Hematopoietic multipotent progenitor cell treated with erythropoietin and hydrocortisone succinate and interleukin-3 and kit ligand, for 6 days (in vitro differentiated cells): ENCODE measurements at regions not wholly inside any gene's neighbourhood (a gene's known extent, or its start where the extent isn't known, plus 50 kb on each side); places are given as distances from the start of the nearest gene placed in this dataset.

ENCODE experiments used
- DNase-seq: peaks from one replicate; pipeline ENCODE4 v3.0.0-alpha.2; 2015

DNA sequence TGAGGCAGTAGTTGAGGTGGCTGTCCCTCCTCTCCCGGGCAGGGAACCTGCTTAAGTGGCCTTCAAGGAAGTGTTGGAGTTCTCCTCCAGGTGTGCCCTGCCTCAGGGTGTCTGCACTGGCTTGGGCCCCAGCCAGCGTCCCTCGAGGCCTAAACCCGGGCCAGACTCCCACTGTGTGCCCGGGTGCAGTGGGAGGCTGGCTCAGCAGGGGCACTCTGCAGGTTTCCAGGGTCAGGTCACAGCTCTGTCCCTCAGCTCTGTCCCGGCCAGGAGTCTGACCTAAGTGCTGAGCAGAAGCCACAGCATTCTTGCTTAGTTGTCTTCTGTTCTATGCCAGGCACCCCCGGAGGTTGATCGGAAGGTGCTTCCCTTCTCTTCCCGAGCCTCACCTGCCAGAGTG is 69.0 kb upstream of the OTOS start:
- DNase-seq, result no peak

DNA sequence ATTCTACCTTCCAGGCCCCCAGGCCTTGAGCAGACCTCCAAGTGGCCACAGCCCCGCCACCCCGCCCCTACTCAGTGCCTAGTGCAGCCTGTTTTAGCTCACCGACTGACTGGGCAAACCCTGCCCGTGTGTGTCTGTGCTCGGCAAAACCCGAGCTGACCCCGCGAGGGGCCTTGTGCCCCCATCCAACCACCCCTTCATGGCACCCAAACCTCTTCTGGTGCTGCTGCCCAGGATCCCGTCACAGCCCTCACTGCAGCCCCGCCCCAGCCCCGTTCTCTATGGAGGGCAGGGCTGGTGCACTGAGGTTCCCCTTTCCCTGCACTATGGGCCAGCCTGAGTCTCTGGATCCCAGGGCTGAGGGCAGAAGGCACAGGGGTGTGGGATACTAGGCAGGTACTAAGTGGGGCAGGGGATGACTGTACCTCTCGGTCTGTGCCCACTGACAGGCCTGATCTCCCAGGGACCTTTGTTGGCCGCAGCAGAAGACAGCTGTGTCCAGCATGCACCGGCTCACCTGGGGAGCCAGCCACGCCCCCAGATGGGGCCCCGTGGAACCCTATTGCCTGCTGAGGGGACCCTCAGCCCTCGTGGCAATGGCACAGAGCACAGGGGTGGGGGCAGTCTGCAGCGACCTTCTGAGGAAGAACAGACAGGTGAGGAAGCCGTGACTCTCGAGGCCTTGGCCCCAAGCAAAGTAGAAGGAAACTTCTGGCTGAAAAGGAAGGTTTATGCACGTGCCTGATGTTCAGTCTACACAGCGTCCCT is 69.9 kb upstream of the OTOS start:
- no peak for DNase-seq

DNA sequence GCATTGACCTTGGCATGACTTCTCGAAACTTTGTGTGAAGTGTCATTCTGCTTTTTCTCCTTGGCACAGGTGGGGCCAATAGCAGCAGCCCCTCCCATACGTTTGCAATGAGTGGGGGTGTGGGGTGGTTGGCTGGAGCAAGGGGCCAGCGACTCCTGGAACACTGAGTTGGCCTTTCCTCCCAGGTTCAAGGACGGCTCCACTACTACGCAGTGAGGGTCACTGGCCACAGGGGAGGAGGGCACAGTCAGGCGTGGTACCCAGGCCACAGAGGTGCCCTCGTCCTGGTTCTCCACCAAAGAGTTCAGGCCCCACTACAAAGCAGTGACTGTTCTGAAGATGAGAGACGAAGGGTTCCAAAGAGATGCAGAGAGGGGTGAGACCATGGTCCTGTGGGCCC is 70.6 kb upstream of the OTOS start:
- DNase-seq, result no peak

DNA sequence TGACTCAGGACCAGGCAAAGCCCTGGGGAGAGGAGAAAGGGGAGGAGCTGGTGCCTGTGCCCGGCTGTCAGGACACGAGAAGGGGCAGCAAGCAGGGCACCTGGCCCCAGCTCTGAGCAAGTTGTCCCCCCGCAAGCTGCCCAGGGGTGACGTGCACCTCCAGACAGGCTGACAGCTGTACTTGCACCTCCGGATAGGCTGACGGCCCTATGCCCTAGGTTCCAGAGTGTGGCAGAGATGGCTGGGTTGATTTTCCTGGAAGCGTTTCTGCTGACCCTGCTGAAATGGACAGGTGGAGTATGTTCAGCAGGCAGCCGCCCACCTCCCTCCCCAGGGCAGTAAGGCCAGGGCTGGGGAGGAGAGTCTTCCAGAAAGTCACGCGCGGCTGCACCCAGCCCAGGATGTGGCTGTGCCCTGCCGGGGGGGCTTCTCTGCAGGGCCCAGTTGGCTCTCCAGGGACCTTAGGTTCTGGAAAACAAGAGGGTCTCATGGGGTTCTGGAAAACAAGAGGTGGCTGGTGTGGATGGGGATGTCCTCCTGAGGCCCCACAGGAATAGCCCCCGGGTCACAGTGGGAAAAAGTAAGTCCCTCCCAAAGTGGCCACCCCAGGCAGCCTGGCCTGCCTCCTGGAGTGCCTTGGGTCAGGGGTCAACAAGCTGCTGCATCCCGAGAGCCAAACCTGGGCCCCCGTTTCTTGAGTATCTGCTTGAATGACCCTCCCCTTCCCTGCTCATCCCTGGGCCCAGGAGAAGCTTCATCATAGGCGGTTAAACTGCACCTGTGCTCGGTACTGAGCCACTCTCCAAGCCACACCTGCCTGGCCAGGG is 71.4 kb upstream of the OTOS start:
- DNase-seq, result no peak

DNA sequence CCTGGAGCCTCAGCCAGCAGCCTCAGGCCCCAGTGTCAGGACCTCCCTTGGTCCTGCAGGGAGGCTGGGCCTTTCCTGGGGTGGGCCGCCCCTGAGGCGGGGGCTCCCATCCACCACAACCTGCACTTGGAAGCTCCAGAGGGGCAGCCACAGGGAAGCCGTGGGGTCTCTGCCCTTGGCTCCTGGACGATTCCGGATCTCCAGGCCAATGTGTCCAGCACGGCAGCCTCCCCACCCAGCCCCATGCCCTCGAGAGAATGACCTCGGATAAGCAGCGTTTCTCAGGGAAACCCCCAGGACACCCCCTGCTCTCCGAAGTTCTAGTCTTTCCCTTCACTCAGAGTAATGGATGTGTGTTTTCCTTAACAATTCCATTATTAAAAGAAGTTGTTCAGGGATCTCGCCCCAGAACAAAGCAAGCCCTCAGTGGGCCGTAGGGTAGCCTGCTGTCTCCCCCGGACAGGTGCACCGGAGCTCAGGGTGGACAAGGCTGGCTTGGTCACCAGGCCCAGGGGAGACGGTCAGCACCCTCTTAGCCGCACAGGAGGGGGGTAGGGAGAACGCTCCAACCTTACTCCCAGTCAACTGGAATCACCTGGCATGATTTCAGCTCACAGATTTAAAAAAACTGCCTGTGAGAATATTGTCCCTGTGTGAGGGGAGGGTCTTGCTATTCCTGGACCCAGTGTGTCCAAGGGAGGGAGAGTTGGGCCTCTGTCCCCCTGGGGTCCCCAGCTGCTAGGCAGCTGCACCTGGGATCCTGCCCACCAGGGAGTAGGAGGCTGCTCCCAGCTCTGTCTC is 72.2 kb upstream of the OTOS start:
- no peak for DNase-seq

DNA sequence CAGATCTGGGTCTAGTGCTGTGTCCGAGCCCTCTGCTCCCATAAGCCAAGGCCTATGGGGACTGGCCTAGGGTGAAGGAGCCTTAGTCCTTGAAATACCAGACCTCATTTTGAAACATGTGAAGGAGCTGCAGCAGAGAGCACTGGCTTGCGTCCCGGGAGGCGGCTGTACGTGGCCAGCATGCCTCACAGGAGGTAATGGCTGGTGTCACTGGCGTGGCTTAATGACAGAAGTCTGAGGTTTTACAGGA is 72.7 kb upstream of the OTOS start:
- no peak for DNase-seq

DNA sequence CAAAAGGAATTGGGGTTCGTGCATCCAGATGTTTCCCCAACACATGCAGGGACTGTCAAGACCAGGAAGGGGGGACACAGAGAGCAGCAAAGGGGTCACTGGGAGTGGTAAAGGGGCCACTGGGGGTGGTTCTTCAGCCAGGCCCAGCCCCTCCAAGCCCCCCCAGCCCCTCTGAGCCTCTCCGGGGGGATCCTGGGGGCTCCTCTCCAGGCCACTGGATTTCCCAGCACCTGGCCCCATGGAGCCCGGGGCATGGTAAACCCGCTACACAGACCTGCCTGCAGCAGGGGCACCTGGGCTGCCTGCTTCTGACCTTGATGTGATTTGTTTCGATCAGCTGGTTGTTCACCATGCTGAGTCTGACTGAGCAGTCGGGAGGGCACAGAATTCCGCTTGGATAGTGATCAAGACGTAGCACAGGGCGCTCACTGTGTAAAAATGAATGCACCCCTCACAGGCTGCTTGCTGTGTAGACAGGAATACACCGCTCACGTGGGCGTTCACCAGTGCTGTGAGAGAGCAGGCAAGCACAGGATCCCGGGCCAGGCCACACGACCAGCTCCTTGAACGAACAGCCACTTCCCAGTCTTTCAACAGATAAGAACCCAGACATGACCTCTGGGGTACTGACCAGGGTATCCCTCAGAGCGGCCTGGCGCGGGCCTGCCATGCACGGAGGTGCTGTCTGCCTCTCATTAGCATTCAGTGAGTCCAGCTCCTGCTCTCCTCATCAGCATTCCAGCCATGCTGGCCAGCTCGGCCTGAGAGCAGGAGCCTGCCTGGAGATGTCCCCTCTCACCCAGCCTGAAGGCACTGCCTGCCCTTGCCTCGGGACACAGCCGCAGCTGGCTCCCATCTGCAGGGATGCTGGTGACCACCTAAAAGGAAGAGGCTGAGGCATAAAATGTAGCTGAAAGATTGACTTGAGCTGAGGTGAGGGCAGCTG is 73.3 kb upstream of the OTOS start:
- no peak for DNase-seq

DNA sequence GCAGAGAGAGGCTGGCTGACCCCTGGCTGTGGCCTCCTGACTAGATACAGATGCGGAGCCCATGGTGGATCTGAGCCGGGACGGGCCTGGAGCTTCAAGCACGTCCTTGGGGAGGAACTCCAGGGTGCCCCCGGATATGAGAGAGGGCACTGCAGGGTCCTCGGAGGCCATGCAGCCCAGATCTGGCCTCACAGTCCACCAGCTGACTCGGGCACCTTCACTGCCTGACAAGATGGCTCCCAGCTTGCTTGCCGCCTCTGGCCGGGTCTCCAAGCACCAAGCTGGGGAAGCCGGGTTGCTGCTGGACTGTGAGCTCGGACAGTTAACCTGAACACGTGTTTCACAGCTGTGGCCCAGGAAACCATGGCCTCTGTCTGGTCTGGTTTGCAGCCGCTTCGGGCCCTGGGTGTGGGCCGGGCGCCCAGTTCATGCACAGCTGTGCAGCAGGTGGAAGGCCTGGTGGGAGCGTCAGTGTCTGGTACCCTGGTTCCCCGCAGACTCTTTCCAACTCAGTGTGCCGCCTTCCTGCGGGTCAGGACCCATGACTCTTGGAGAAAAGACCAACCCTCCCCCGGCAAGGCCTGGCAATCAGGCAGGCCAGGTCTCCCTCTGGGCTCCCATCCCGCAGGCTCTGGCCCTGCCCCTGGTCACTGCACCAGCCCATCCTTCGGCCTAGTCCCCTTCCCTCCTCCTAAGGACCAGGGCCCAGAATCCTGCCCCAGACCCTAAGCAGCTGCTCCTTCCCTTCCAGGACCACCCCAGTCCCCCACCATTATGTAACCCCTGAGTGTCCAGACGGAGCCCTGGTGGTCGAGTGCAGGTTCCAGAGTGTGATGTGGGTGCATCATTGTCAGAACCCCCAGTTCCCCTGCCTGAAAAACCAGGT is 74.6 kb upstream of the OTOS start:
- no peak for DNase-seq

DNA sequence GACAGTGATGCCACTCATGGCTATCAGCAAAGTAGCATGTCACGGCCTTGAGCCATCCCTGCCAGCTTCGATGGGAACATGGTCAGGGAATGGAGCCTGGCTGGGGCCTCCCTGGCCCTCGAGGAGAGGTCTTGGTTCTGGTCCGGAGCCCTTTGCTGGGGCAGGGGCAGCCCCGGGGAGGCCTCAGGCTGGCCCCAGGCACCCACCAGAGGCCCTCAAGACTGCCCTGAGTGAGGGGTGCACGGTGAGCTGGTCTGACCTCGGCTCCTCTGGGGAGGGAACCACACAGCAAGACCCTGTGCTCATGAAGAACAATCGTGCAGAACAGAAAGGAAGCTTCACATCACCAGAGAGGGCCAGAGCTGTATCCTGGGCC is 75.2 kb upstream of the OTOS start:
- DNase-seq, result no peak

DNA sequence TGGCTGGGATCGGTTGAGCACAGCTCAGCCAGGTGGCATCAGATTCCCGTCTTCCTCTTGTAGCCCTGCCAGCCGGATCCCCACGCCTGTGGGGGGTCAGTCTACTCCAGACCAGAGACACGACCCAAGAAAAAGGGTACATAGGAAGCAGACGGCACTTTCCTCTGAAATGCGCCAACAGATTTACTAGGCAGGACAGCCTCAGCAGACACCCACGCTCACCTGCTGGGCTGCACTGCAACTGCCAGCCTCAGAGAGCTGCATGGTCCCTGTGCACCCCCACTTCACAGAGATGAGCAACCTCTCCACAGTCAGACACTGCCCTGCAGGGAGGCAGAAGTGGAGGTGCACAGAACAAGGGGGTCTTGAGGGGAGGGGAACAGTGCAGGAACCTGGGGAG is 75.7 kb upstream of the OTOS start:
- no peak for DNase-seq

DNA sequence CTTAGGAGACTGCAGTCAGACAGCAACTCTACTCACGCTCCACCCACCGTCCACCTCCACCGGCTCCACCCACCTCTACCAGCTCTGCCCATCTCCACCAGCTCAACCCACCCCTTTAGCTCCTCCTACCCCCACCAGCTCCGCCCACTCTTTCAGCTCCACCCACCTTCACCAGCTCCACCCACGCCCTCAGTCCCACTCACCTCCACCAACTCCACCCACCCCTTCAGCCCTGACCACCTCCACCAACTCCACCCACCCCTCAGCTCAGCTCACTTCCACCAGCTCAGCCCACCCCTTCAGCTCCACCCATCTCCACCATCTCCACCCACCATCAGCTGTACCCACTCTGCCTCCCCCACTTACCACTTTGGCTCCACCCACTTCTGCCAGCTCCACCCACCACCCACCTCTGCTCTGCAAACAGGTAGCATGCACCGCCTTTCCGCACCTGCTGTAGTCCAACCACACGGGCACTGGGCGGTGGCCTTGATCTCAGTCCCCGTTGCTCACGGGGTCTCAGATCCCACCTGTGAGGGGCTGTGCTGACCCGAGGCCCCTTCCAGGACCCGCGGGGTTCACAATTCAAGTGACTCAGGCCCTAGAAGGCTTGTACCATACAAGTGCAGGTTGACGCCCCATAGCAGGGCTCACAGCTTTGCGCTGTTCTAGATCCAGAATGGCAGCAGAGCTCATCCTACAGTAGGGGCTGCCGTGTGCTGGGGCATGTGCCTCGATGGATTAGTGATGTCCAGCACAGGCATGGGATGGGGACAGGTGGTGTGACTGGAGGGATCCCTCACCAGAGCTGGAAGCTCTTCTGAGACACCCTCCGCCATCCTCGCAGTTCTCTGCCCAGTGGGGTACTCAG is 77.2 kb upstream of the OTOS start:
- peak; percentile 34 for DNase-seq

DNA sequence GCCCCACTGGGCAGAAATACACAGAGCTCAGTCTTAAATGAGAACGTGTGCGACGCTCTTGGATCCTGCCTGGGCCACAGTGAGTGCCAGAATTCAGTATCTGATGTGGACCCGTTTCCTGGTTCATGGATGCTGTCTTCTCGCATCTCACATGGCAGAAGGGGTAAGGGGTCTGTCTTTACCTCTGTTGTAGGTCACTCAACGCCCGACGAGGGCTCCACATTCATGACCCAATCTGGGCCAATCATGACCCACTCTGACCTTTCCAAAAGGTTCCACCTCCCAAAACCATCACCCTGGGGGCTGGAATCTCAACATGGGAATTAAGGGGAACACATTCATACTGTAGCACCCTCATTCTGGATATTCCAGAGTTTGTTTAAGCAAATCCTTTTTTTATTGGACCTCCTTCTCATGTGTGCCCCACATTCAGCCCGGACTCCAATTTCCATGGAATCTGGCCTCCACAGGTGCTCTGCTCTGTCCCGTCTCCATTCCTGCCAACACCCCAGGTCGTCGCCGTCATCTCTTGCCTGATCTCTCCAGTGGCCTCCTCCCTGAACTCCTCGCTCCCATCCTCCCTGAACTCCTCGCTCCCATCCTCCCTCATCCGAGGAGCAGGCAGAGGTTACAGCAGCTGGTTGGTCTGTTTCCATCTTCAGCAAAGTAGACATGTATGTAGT is 78.9 kb upstream of the OTOS start:
- DNase-seq, result no peak

DNA sequence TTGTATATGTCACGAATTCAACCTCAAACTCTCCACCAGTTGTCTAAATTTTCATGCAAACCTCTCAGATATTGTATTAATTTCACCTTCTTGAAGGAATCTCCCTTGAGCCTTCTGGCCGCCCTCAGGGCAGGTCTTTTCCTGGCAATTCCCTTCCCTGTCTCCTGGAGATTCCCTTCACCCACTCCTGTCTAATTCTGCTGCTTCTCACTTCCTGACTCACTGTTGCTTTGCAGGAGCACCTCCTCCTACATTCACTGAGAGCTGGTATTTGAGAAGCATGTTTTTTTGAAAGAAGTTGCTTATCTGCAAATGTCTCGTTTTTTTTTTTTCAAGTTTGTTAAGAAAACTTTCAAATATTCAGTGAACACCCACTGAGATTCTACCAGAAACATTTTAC is 79.9 kb upstream of the OTOS start:
- no peak for DNase-seq

DNA sequence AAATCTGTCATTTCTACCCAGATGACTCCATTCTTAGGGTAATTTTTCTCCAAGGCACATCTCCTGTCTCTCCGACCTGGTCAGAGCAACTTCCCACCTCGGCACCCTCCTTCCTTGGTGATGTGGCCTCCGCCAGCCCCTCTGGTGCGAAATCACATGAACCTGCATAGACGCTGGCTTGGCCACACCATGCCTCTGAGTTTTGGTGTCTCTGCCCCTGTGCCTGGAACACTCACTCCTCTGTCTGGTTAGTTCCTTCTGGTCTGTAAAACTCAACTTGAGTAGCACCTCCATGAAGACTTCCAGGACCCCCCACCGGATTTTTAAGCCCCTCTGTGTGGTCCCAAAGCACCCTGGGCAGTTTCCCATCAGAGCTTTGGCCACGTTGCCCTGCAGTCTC is 83.2 kb upstream of the OTOS start:
- DNase-seq, result no peak

DNA sequence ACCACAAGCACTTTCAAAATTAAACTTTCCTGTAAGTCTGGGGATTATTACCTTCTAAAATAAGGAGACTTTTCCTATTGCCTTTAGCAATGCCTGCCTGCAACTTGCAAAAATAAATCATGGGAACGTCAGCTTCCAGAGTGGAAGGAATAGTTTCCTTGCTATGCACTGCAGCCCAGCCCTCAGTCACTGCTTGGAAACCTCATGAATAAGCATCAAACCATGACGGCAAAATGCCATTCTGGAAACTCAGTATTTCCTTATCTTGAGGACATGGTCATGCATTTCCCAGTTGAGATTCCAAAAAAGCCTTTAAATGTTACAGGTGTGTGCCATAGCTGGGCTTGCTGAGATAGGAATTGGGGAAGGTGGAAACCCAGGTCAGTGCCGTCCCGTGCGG is 84.2 kb upstream of the OTOS start:
- no peak for DNase-seq

DNA sequence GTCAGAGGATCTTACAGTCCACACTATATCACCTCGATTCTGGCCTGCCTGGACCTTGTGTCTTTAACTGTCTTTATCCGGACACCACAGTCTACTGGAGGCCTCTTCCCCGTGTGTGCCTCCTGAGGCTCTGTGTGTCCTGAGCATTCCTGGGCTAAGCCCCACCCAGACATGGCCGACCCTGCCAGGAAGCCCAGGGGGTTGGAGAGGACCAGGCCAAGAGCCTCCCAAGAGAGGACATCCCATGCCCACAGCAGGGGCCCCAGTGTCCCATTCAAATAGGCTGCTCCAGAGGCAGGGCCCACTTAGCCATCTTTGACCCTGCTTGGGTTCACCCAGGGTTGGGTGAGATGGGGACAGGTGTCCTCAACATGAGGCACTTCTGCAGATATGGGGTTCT is 84.7 kb upstream of the OTOS start:
- DNase-seq, result no peak

DNA sequence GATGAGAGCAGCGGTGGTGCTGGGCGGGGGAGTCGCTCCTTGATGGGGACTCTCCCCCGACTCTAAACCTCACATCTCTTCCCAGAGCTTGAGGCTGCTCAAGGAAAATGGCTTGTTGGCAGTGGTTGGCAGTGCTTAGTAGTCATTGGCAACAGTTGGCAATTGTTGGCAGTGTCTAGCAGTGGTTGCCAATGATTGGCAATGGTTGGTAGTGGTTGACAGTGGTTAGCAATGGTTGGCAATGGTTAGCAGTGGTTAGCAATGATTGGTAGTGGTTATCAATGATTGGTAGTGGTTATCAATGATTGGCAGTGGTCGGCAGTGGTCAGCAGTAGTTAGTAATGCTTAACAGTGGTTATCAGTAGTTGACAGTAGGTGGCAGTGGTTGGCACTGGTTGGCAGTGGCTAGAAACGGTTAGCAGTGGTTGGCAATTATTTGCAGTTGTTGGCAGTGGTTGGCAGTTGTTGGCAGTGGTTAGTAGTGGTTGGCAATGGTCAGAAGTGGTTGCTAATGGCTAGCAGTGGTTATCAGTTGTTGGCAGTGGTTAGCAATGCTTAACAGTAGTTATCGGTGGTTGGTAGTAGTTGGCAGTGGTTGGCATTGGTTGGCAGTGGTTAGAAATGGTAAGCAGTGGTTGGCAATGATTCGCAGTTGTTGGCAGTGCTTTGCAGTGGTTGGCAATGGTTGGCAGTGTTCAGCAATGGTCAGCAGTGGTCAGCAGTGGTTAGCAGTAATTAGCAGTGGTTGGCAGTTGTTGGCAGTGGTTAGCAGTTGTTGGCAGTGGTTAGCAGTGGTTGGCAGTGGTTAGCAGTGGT is 85.4 kb upstream of the OTOS start:
- peak; percentile 6 for DNase-seq

DNA sequence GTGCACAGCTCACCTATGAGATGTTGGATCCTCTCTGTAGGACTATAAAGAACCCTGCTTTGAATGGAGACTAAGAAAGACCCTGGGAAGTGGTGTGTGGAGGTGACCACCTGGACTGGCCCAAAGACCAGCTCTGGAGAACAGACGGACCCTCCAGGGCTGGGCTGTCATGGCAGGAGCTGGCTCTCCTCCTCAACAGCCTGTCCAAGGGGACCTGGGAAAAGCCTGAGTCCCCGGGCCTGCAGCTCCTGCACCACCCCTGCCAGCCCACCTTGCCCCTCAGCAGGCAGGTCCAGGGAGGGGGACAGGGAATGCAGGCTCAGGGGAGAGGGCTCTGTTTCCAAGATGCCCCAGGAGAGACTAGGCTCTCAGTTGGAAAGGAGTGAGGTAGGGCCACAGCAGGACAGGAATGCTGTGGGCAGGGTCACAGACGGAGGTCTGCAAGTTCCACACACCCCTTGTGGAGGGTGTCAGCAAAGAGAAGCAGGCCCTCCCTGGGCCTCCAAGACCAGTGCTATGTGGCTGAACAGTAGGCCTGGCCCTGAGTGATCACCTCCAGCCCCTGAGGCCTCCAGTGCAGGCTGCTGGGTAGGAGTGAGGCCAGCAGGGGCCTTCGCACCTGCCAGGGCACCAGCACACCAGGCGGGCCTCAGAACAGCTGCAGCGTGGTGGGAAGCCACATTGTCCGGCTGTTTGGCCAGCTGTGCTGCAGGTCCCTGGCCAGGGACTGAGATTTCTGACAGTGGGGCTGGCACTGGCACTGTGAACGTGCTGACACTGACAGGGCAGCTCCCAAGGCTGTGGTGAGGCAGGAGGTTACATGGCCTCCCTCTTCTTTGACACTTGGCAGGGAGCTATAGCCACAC is 86.4 kb upstream of the OTOS start:
- DNase-seq, result no peak
